ENCODE measurements at regions not wholly inside any gene's neighbourhood (a gene's known extent, or its start where the extent isn't known, plus 50 kb on each side); places are given as distances from the start of the nearest gene placed in this dataset.

DNA sequence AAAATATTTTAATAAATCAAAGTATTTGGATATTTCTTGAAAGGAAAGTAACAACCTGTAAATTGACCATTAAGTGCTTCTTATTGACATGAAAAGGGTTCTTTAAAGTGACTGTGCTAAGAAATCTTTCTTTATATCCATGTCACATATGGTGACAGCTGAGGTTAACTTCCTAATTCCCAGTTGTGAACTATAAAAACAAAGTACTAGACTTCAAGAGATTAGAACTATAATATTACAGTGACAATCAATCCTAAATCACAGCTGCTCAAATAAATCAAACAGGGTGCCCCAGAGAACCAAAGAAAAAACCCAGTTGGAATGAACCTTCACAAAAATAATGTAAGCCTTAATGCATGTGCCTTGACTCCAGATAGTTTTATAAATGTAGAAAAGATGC, 332.6 kb upstream of the PDE4D start:
- TF ChIP-seq POLR2A (IDR thresholded peaks at IDR 0.05), result no peak
- TF ChIP-seq, protein P1, sequence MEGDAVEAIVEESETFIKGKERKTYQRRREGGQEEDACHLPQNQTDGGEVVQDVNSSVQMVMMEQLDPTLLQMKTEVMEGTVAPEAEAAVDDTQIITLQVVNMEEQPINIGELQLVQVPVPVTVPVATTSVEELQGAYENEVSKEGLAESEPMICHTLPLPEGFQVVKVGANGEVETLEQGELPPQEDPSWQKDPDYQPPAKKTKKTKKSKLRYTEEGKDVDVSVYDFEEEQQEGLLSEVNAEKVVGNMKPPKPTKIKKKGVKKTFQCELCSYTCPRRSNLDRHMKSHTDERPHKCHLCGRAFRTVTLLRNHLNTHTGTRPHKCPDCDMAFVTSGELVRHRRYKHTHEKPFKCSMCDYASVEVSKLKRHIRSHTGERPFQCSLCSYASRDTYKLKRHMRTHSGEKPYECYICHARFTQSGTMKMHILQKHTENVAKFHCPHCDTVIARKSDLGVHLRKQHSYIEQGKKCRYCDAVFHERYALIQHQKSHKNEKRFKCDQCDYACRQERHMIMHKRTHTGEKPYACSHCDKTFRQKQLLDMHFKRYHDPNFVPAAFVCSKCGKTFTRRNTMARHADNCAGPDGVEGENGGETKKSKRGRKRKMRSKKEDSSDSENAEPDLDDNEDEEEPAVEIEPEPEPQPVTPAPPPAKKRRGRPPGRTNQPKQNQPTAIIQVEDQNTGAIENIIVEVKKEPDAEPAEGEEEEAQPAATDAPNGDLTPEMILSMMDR (IDR thresholded peaks at IDR 0.05), result no peak

Data from transverse colon (tissue), 3 donors.